Heart left ventricle (tissue), 13 donors: ENCODE measurements at regions not wholly inside any gene's neighbourhood (a gene's known extent, or its start where the extent isn't known, plus 50 kb on each side); places are given as distances from the start of the nearest gene placed in this dataset.

Experiments used
- CTCF ChIP-seq, 12 donors: fragments of 200-600 bp; sonication (generic) in 4 of 12; IDR thresholded peaks; one replicate each; pipeline versions ENCODE4 v1.5.0 to v1.8.0; 2018 to 2022; ENCODE audit warnings: antibody characterized with exemption in 12 of 12, mild to moderate bottlenecking in 5 of 12
- POLR2A ChIP-seq, 2 donors: fragments of 450-650 bp; IDR thresholded peaks; one replicate each; pipeline ENCODE4 v1.6.1; 2017; ENCODE audit warnings: antibody characterized with exemption in 2 of 2, mild to moderate bottlenecking in 2 of 2, moderate library complexity in 2 of 2
- donor health status: ischemic (EF 13 %, LVEDD 7.1; RV severe dilation, severe dysfunction).
- donor health status: DM: no; HTN: yes; CAD: no.
- donor health status: DM: no; HTN: no; CAD: no.
- donor health status: ischemic (EF 25% LVEDD 6.9; RV normal size, moderate dysfunction).
- donor health status: ischemic (EF 25% LVEDD 5.7; RV mildly dilated, moderate dysfunction).
- donor health status: ischemic (EF 35%, LVEDD 5.7; RV mildly dilated, moderate dysfunction).
- donor health status: nonischemic (EF 11% LVEDD 7.7; RV severe dilation, severe dysfunction).
- donor health status: DM: yes; HTN: yes; CAD: no.
- donor health status: PGD.
- donor health status: ischemic (EF 29% LVEDD 5.4; RV normal size, mild dysfunction).
- donor health status: nonischemic (EF 23%, LVEDD 6.1; RV moderate dilation, normal function).

- no peak for TF ChIP-seq CTCF (IDR thresholded peaks at IDR 0.05)
- TF ChIP-seq POLR2A (IDR thresholded peaks at IDR 0.05) = no peak
These were observed 285.4 kb downstream of the DHX15 start for GRCh38 chr4:24298911-24299310.
